GM23338 (cell line): ENCODE measurements at regions not wholly inside any gene's neighbourhood (a gene's known extent, or its start where the extent isn't known, plus 50 kb on each side); places are given as distances from the start of the nearest gene placed in this dataset.

Source experiments
- ATAC-seq: fragments of 200-7000 bp; cut with Tn5 transposase; 3 replicates; pipeline ENCODE4 v1.9.1; 2020
- DNase-seq: peaks from one replicate; pipeline ENCODE4 v3.0.0-alpha.2; 2015; ENCODE audit warnings: low spot score
- H2AFZ ChIP-seq: fragments of 200-600 bp; sonication (generic); 2 replicates; pipeline ENCODE4 v1.8.0; 2016; ENCODE audit warnings: antibody characterized with exemption, mild to moderate bottlenecking, moderate library complexity
- H3F3A ChIP-seq: fragments of 200-600 bp; sonication (generic); replicated peaks from 2 replicates; pipeline ENCODE4 v1.8.0; 2017; ENCODE audit warnings: antibody characterized with exemption, mixed run types, low read depth
- H3K27ac ChIP-seq: fragments of 200-600 bp; sonication (generic); 2 replicates; pipeline ENCODE4 v1.6.1; 2016; ENCODE audit warnings: low read depth
- H3K27me3 ChIP-seq: fragments of 200-600 bp; sonication (generic); 2 replicates; pipeline ENCODE4 v1.8.0; 2016; ENCODE audit warnings: mild to moderate bottlenecking, mixed run types, moderate library complexity; ENCODE audit not compliant: insufficient read depth
- H3K36me3 ChIP-seq: fragments of 200-600 bp; sonication (generic); 2 replicates; pipeline ENCODE4 v1.8.0; 2016; ENCODE audit warnings: mild to moderate bottlenecking; ENCODE audit not compliant: insufficient read depth
- H3K4me1 ChIP-seq: fragments of 200-600 bp; sonication (generic); 2 replicates; pipeline ENCODE4 v1.8.0; 2016; ENCODE audit warnings: mild to moderate bottlenecking, moderate library complexity; ENCODE audit not compliant: insufficient read depth
- H3K4me2 ChIP-seq: fragments of 200-600 bp; sonication (generic); 2 replicates; pipeline ENCODE4 v1.7.1; 2017; ENCODE audit warnings: mixed run types
- H3K4me3 ChIP-seq: fragments of 200-600 bp; sonication (generic); 2 replicates; pipeline ENCODE4 v1.6.1; 2016; ENCODE audit warnings: mixed run types
- H3K79me2 ChIP-seq: fragments of 200-600 bp; sonication (generic); replicated peaks from 2 replicates; pipeline ENCODE4 v1.8.0; 2017; ENCODE audit warnings: mild to moderate bottlenecking; ENCODE audit not compliant: insufficient read depth
- H3K9me2 ChIP-seq: fragments of 200-600 bp; sonication (generic); 2 replicates; pipeline ENCODE4 v1.8.0; 2017; ENCODE audit not compliant: insufficient read depth
- H4K20me1 ChIP-seq: fragments of 200-600 bp; sonication (generic); replicated peaks from 2 replicates; pipeline ENCODE4 v1.8.0; 2017; ENCODE audit warnings: mild to moderate bottlenecking; ENCODE audit not compliant: insufficient read depth
- H3K27ac Mint-ChIP-seq: 2 replicates; pipeline ENCODE4 v1.8.0; 2020; ENCODE audit warnings: inconsistent platforms, mild to moderate bottlenecking, moderate library complexity, mixed read lengths
- H3K27me3 Mint-ChIP-seq: 3 replicates; pipeline ENCODE4 v1.8.0; 2022; ENCODE audit warnings: low read depth, mild to moderate bottlenecking, moderate library complexity, mixed read lengths, inconsistent platforms; ENCODE audit not compliant: insufficient read depth, poor library complexity
- H3K36me3 Mint-ChIP-seq: 3 replicates; pipeline ENCODE4 v1.8.0; 2021; ENCODE audit warnings: low read depth, mild to moderate bottlenecking, inconsistent platforms, moderate library complexity, mixed read lengths
- H3K4me1 Mint-ChIP-seq: 3 replicates; pipeline ENCODE4 v1.8.0; 2020; ENCODE audit warnings: mild to moderate bottlenecking, inconsistent platforms, mixed read lengths
- H3K4me3 Mint-ChIP-seq: 3 replicates; pipeline ENCODE4 v1.8.0; 2021; ENCODE audit warnings: moderate library complexity, mild to moderate bottlenecking, inconsistent platforms, mixed read lengths
- H3K9me3 Mint-ChIP-seq: 3 replicates; pipeline ENCODE4 v1.8.0; 2020; ENCODE audit warnings: moderate library complexity, mild to moderate bottlenecking, inconsistent platforms, mixed read lengths
- EZH2phosphoT487 ChIP-seq: fragments of 200-600 bp; sonication (generic); IDR thresholded peaks from one replicate; pipeline ENCODE4 v1.8.1; 2018; ENCODE audit warnings: antibody characterized with exemption; ENCODE audit not compliant: unreplicated experiment
- JUNB ChIP-seq: IDR thresholded peaks from one replicate; pipeline ENCODE4 v1.6.1; 2016; ENCODE audit warnings: antibody characterized with exemption; ENCODE audit not compliant: unreplicated experiment
- ZNF462 ChIP-seq: fragments of 250-450 bp; sonication (Bioruptor Pico); IDR thresholded peaks from 2 replicates; pipeline ENCODE4 v1.5.0; 2020; ENCODE audit warnings: mild to moderate bottlenecking, moderate library complexity

DNA sequence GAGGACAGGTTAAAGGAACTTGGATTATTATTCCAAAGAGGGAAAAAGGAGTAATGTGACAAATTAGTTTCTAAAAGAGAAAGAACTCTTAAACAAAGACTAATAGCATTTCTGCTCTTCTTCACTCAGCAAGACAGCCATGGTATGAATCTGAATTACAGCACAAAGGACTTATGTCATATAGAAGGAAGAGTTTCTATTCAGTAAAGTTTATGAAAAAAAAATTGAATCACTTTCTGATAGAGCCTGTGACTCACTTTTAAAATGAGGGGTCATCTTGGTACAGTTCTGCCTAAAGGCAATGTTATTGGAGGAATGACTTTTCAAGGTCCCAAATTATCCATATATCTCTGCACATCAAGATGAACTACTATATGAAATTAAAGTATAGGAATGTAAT, 101.7 kb downstream of the DUSP6 start (continued):
- TF ChIP-seq ZNF462 (CRISPR knock-in tag) (no peak), EZH2phosphoT487 (no peak), JUNB (no peak)

DNA sequence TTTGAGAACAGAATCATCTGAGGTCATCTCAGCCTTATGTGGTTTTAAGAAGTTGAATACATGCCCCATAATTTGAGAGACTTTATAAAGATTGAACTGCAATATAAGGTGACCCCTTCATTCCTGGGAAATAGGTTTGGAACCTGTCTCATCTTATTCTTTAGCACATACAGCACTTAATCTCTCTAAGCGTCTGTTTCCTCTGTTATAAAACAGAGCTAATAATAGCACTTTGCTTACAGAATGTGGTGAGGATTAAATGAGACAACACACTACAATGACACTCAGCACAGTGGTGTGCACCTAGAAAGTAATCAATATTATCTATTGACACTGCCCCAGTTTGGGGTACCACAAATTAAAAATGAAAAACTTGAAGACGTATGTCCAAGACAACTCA, 102.1 kb downstream of the DUSP6 start:
- peaks cover 53% of the 10 kb centered on the region for H3K4me1 Mint-ChIP-seq
- no peak overlapping the region for H3K27ac ChIP-seq
- no peaks in the 10 kb centered on the region for H3K36me3 ChIP-seq
- no peaks in the 10 kb centered on the region for H4K20me1 ChIP-seq
- no peak for TF ChIP-seq JUNB
- H3K36me3 Mint-ChIP-seq = no peaks in the 10 kb centered on the region
- H3K79me2 ChIP-seq = no peaks in the 10 kb centered on the region
- no peak overlapping the region for H2AFZ ChIP-seq
- H3K27ac Mint-ChIP-seq = no peak overlapping the region
- H3K27me3 ChIP-seq = peaks cover 16% of the 10 kb centered on the region
- ATAC-seq = no peak
- no peak overlapping the region for H3K4me3 Mint-ChIP-seq
- H3K27me3 Mint-ChIP-seq = peaks cover 1% of the 10 kb centered on the region
- H3K4me3 ChIP-seq = no peak overlapping the region
- H3K4me2 ChIP-seq = no peak overlapping the region
- peaks cover 34% of the 10 kb centered on the region for H3K4me1 ChIP-seq
- DNase-seq = no peak
- peaks cover 6% of the 10 kb centered on the region; the same call in 1 of the 2 replicates for H3K9me2 ChIP-seq
- no peaks in the 10 kb centered on the region for H3K9me3 Mint-ChIP-seq
- H3F3A ChIP-seq = no peaks in the 10 kb centered on the region

- Histone ChIP-seq H3F3A (no peaks in the 10 kb centered on the region), H3K36me3 (no peaks in the 10 kb centered on the region), H2AFZ (no peak overlapping the region), H3K27me3 (peaks cover 37% of the 10 kb centered on the region), H3K9me2 (no peaks in the 10 kb centered on the region), H4K20me1 (no peaks in the 10 kb centered on the region), H3K79me2 (no peaks in the 10 kb centered on the region), H3K4me1 (peaks cover 48% of the 10 kb centered on the region), H3K4me3 (peak overlapping the region; percentile 23; the same call in 1 of the 2 replicates), H3K4me2 (peak overlapping the region; percentile 53), H3K27ac (no peak overlapping the region)
- DNase-seq (no peak), ATAC-seq (no peak)
- Mint-ChIP-seq H3K27ac (no peak overlapping the region), H3K9me3 (no peaks in the 10 kb centered on the region), H3K36me3 (no peaks in the 10 kb centered on the region), H3K27me3 (peaks cover 2% of the 10 kb centered on the region), H3K4me1 (peaks cover 66% of the 10 kb centered on the region), H3K4me3 (peak overlapping the region; percentile 29)
- TF ChIP-seq JUNB = no peak
These were observed 104.3 kb downstream of the DUSP6 start for GRCh38 chr12:89247967-89248366.
